ENCODE measurements at regions not wholly inside any gene's neighbourhood (a gene's known extent, or its start where the extent isn't known, plus 50 kb on each side); places are given as distances from the start of the nearest gene placed in this dataset.

GRCh38 chr2:59249441-59250306 lies 1008.5 kb upstream of the FANCL start:
- no peak overlapping the region for H3K4me3 ChIP-seq
- TF ChIP-seq, protein P1, sequence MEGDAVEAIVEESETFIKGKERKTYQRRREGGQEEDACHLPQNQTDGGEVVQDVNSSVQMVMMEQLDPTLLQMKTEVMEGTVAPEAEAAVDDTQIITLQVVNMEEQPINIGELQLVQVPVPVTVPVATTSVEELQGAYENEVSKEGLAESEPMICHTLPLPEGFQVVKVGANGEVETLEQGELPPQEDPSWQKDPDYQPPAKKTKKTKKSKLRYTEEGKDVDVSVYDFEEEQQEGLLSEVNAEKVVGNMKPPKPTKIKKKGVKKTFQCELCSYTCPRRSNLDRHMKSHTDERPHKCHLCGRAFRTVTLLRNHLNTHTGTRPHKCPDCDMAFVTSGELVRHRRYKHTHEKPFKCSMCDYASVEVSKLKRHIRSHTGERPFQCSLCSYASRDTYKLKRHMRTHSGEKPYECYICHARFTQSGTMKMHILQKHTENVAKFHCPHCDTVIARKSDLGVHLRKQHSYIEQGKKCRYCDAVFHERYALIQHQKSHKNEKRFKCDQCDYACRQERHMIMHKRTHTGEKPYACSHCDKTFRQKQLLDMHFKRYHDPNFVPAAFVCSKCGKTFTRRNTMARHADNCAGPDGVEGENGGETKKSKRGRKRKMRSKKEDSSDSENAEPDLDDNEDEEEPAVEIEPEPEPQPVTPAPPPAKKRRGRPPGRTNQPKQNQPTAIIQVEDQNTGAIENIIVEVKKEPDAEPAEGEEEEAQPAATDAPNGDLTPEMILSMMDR (IDR thresholded peaks at IDR 0.05; ENCODE audit: low read depth, low read length) = no peak
- H3K36me3 ChIP-seq = no peaks in the 10 kb centered on the region
- no peak overlapping the region for H3K27ac ChIP-seq
- no peak for DNase-seq (ENCODE audit: low read depth in 1 of 2, low spot score in 1 of 2)
- H3K4me1 ChIP-seq (ENCODE audit: low read depth) = no peaks in the 10 kb centered on the region
- no peaks in the 10 kb centered on the region for H3K9me3 ChIP-seq (ENCODE audit: low read depth)
- H3K27me3 ChIP-seq = no peaks in the 10 kb centered on the region

GRCh38 chr2:59239146-59239545 lies 998.0 kb upstream of the FANCL start:
- Histone ChIP-seq H3K4me3 (no peak overlapping the region), H3K9me3 (ENCODE audit: low read depth) (no peaks in the 10 kb centered on the region), H3K27me3 (no peaks in the 10 kb centered on the region), H3K36me3 (no peaks in the 10 kb centered on the region), H3K4me1 (ENCODE audit: low read depth) (no peaks in the 10 kb centered on the region), H3K27ac (no peak overlapping the region)
- no peak for DNase-seq (ENCODE audit: low read depth in 1 of 2, low spot score in 1 of 2)
- TF ChIP-seq, protein P1 (IDR thresholded peaks at IDR 0.05; ENCODE audit: low read depth, low read length) = no peak

DNA sequence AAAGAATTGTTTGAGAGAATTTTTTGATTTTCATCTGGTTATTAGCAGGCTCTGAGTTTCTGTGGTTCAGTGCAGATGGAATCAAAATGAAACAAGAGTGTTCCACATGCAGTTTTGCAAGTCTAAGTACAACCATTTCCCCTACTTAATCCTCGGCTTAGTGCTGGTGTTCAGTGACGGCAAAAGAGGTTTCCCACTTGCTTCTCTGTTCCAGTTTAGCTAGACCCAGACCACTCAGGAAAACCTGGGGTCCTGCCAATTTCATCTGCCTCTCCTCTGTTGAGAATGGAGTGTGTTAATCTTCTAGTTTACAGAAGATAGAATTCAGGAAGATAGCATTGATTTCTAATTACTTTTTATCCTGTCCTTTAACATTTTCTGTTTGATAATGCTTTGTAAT lies 996.2 kb upstream of the FANCL start:
- no peak overlapping the region for H3K27ac ChIP-seq
- TF ChIP-seq, protein P1 (IDR thresholded peaks at IDR 0.05; ENCODE audit: low read depth, low read length) = no peak

DNA sequence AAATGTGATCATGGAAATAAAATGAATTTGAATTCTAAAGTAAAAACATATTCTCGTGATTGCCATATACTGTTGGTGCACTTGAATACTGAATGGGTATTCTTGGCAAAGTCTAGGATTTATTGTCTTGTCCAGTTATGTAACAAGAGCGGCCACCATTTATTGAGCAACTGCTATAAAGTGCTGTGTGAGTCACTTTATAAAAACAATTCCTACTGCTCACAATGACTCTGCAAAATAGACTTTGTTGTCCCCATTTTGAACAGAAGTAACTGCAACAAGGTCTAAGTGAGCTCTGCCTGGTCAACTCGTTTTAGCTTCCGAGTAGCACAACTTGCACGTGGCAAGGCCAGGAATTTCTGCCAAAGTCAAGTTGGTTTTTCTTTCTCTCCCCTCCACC lies 995.6 kb upstream of the FANCL start:
- no peak overlapping the region for H3K27ac ChIP-seq
- H3K4me1 ChIP-seq (ENCODE audit: low read depth) = no peaks in the 10 kb centered on the region
- H3K4me3 ChIP-seq = no peak overlapping the region
- TF ChIP-seq, protein P1 (IDR thresholded peaks at IDR 0.05; ENCODE audit: low read depth, low read length) = no peak
- no peaks in the 10 kb centered on the region for H3K27me3 ChIP-seq
- peak in 1 of 2 donors; percentile 17 for DNase-seq (ENCODE audit: low read depth in 1 of 2, low spot score in 1 of 2)
- no peaks in the 10 kb centered on the region for H3K36me3 ChIP-seq
- no peaks in the 10 kb centered on the region for H3K9me3 ChIP-seq (ENCODE audit: low read depth)

More for the DNA sequence above, 996.2 kb upstream of the FANCL start:
- Histone ChIP-seq H3K27me3 (no peaks in the 10 kb centered on the region), H3K9me3 (ENCODE audit: low read depth) (no peaks in the 10 kb centered on the region), H3K36me3 (no peaks in the 10 kb centered on the region), H3K4me1 (ENCODE audit: low read depth) (no peaks in the 10 kb centered on the region), H3K4me3 (no peak overlapping the region)
- no peak for DNase-seq (ENCODE audit: low read depth in 1 of 2, low spot score in 1 of 2)

- Histone ChIP-seq H3K4me3 (no peak overlapping the region), H3K4me1 (ENCODE audit: low read depth) (no peaks in the 10 kb centered on the region), H3K27ac (no peak overlapping the region), H3K36me3 (no peaks in the 10 kb centered on the region), H3K27me3 (no peaks in the 10 kb centered on the region), H3K9me3 (ENCODE audit: low read depth) (no peaks in the 10 kb centered on the region)
- TF ChIP-seq, protein P1 (IDR thresholded peaks at IDR 0.05; ENCODE audit: low read depth, low read length) = no peak
- DNase-seq (ENCODE audit: low read depth in 1 of 2, low spot score in 1 of 2) = no peak
These were observed 992.8 kb upstream of the FANCL start for GRCh38 chr2:59233920-59234319.
